ENCODE measurements at regions not wholly inside any gene's neighbourhood (a gene's known extent, or its start where the extent isn't known, plus 50 kb on each side); places are given as distances from the start of the nearest gene placed in this dataset.

- no peak for FAIRE-seq
- TF ChIP-seq CTCF (IDR thresholded peaks at IDR 0.05; ENCODE audit: insufficient read depth, missing control alignments), result no peak
- no peak for DNase-seq (ENCODE audit: insufficient read length, low spot score)
Observed at GRCh38 chr17:34486761-34487160, 92.6 kb upstream of the TMEM132E start.

DNA sequence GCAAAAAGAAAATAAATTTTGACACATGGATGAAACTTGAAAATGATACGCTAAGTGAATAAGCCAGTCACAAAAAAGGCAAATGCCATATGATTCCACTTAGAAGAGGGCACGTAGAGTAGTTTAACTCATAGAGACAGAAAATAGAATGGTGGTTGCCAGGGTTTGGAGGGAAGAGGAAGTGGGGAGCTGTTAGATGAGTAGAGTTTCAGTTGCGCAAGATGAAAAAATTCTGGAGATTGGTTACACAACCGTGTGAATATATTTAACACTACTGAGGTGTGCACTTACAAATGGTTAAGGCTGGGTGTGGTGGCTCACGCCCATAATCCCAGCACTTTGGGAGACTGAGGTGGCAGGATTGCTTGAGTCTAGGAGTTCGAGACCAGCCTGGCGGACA, 93.4 kb upstream of the TMEM132E start:
- no peak for TF ChIP-seq CTCF (IDR thresholded peaks at IDR 0.05; ENCODE audit: insufficient read depth, missing control alignments)
- no peak for FAIRE-seq
- DNase-seq (ENCODE audit: insufficient read length, low spot score), result no peak

- FAIRE-seq (no peak), DNase-seq (ENCODE audit: insufficient read length, low spot score) (no peak)
- TF ChIP-seq CTCF (IDR thresholded peaks at IDR 0.05; ENCODE audit: insufficient read depth, missing control alignments), result no peak
Observed at GRCh38 chr17:34484193-34484733, 95.1 kb upstream of the TMEM132E start.

DNA sequence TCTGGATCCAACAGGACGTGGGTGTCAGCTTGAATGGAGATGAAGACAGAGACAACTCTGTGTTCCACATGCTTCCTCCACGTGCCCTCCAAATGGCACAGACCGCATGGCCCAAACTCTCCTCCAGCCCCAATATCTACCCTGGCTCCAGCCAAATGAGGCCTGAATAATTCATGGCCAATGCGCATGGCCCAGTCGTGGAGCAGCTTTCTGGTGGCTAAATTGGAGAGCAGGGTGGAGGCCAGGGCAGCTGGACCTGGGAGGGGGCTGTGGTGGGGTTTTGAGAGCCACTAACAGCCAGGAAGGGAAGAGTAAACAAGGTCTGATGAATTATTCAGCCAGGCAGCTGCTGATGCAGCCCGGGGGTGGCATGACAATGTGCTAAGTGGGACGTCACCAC, 96.7 kb upstream of the TMEM132E start:
- TF ChIP-seq CTCF (IDR thresholded peaks at IDR 0.05; ENCODE audit: insufficient read depth, missing control alignments), result no peak
- DNase-seq (ENCODE audit: insufficient read length, low spot score) (no peak), FAIRE-seq (no peak)

- no peak for TF ChIP-seq CTCF (IDR thresholded peaks at IDR 0.05; ENCODE audit: insufficient read depth, missing control alignments)
- DNase-seq (ENCODE audit: insufficient read length, low spot score), result no peak
- no peak for FAIRE-seq
Observed at GRCh38 chr17:34481779-34482178, 97.6 kb upstream of the TMEM132E start.

- FAIRE-seq (no peak), DNase-seq (ENCODE audit: insufficient read length, low spot score) (no peak)
- TF ChIP-seq CTCF (IDR thresholded peaks at IDR 0.05; ENCODE audit: insufficient read depth, missing control alignments), result no peak
Observed at GRCh38 chr17:34479371-34479770, 100.0 kb upstream of the TMEM132E start.

DNA sequence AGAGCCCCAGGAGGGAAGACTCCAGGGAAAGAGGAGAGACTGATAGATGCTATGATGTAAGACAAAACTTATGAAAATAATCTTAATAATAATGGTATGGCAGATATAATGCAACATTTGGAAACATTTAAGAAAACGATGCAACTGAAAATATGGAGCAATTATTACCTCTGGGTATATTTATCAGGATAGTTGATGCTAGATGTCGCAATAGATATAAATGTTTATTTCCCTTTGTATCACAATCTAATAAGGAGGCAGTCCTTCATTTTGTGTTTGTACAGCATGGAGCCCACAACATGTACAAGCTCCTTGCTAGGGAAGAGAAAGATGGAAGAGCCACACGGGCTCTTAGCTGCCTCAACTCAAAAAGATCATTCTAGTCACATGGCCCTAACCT, 101.1 kb upstream of the TMEM132E start:
- DNase-seq (ENCODE audit: insufficient read length, low spot score), result no peak
- no peak for TF ChIP-seq CTCF (IDR thresholded peaks at IDR 0.05; ENCODE audit: insufficient read depth, missing control alignments)
- no peak for FAIRE-seq

All from D721Med (cell line).